HG03354 (cell line): ENCODE measurements at regions not wholly inside any gene's neighbourhood (a gene's known extent, or its start where the extent isn't known, plus 50 kb on each side); places are given as distances from the start of the nearest gene placed in this dataset.
A peak's percentile ranks its signal among the peaks of the same experiment; 100 is the strongest.

Experiments
- ATAC-seq: cut with Tn5 transposase; IDR thresholded peaks from one replicate; pipeline ENCODE4 v1.9.1; 2021; ENCODE audit warnings: mild to moderate bottlenecking; ENCODE audit not compliant: unreplicated experiment, poor library complexity, severe bottlenecking

GRCh38 chr3:124450366-124450765, 279.9 kb upstream of the UMPS start:
- ATAC-seq: no peak

- ATAC-seq: peak; percentile 69
Observed at GRCh38 chr3:124451630-124452317, 278.5 kb upstream of the UMPS start.

- ATAC-seq: no peak
Observed at GRCh38 chr3:124453189-124453588, 277.1 kb upstream of the UMPS start.

- ATAC-seq: no peak
Observed at GRCh38 chr3:124455891-124456290, 274.4 kb upstream of the UMPS start.

GRCh38 chr3:124456506-124456905, 273.7 kb upstream of the UMPS start:
- no peak for ATAC-seq

GRCh38 chr3:124459678-124460077, 270.6 kb upstream of the UMPS start:
- ATAC-seq: no peak

GRCh38 chr3:124461126-124461525, 269.1 kb upstream of the UMPS start:
- no peak for ATAC-seq

GRCh38 chr3:124461838-124462632, 268.2 kb upstream of the UMPS start:
- no peak for ATAC-seq

- no peak for ATAC-seq
Observed at GRCh38 chr3:124463234-124463633, 267.0 kb upstream of the UMPS start.

- no peak for ATAC-seq
Observed at GRCh38 chr3:124467980-124468902, 262.0 kb upstream of the UMPS start.

- ATAC-seq: no peak
Observed at GRCh38 chr3:124469555-124469954, 260.7 kb upstream of the UMPS start.

GRCh38 chr3:124478830-124479229, 251.4 kb upstream of the UMPS start:
- no peak for ATAC-seq

GRCh38 chr3:124483915-124484470, 246.3 kb upstream of the UMPS start:
- no peak for ATAC-seq

- no peak for ATAC-seq
Observed at GRCh38 chr3:124486324-124486723, 243.9 kb upstream of the UMPS start.

- no peak for ATAC-seq
Observed at GRCh38 chr3:124489506-124489905, 240.7 kb upstream of the UMPS start.

- no peak for ATAC-seq
Observed at GRCh38 chr3:124491098-124491497, 239.2 kb upstream of the UMPS start.

- no peak for ATAC-seq
Observed at GRCh38 chr3:124491875-124492274, 238.4 kb upstream of the UMPS start.

GRCh38 chr3:124492824-124493223, 237.4 kb upstream of the UMPS start:
- ATAC-seq: no peak

GRCh38 chr3:124496061-124496460, 234.2 kb upstream of the UMPS start:
- ATAC-seq: no peak

- no peak for ATAC-seq
Observed at GRCh38 chr3:124497487-124497886, 232.8 kb upstream of the UMPS start.
